IMR-90 (cell line): ENCODE measurements at regions not wholly inside any gene's neighbourhood (a gene's known extent, or its start where the extent isn't known, plus 50 kb on each side); places are given as distances from the start of the nearest gene placed in this dataset.

Experiments used
- CEBPB ChIP-seq: IDR thresholded peaks from 2 replicates; pipeline ENCODE4 v1.6.1; 2012; ENCODE audit warnings: low read depth, low read length, improper control_type of control experiment
- MAFK ChIP-seq: IDR thresholded peaks from 2 replicates; pipeline ENCODE4 v1.6.1; 2012; ENCODE audit warnings: low read depth, low read length, improper control_type of control experiment
- MAZ ChIP-seq: IDR thresholded peaks from 2 replicates; pipeline ENCODE4 v1.6.1; 2012; ENCODE audit warnings: low read depth, mild to moderate bottlenecking, low read length, improper control_type of control experiment, moderate library complexity, borderline replicate concordance
- MXI1 ChIP-seq: IDR thresholded peaks from 2 replicates; pipeline ENCODE4 v1.6.1; 2012; ENCODE audit warnings: low read depth, mild to moderate bottlenecking, low read length, moderate library complexity, borderline replicate concordance
- NFE2L2 ChIP-seq: fragments of 150-350 bp; IDR thresholded peaks from 2 replicates; pipeline ENCODE4 v1.6.1; 2016; ENCODE audit warnings: low read depth, mild to moderate bottlenecking, low read length
- POLR2A ChIP-seq: IDR thresholded peaks from 2 replicates; pipeline ENCODE4 v1.6.1; 2012; ENCODE audit warnings: mild to moderate bottlenecking, low read depth, low read length
- RAD21 ChIP-seq: IDR thresholded peaks from 2 replicates; pipeline ENCODE4 v1.6.1; 2012; ENCODE audit warnings: low read length, improper control_type of control experiment
- RFX5 ChIP-seq: IDR thresholded peaks from 2 replicates; pipeline ENCODE4 v1.8.0; 2012; ENCODE audit warnings: low read depth, mild to moderate bottlenecking, low read length, moderate library complexity
- SMC3 ChIP-seq: fragments of 150-350 bp; IDR thresholded peaks from 2 replicates; pipeline ENCODE4 v1.6.1; 2016; ENCODE audit warnings: low read depth, mild to moderate bottlenecking, antibody characterized with exemption, low read length, moderate library complexity
- TF ChIP-seq, protein P1 (sequence below): conservative IDR thresholded peaks from 2 replicates; pipeline ENCODE4 v1.5.1; 2012; ENCODE audit warnings: mild to moderate bottlenecking, low read depth, low read length, improper control_type of control experiment
- TF ChIP-seq, protein P2 (sequence below): fragments of 150-350 bp; IDR thresholded peaks from 2 replicates; pipeline ENCODE4 v1.6.1; 2017; ENCODE audit warnings: mild to moderate bottlenecking, antibody characterized with exemption, low read length, low read depth
- TF ChIP-seq, protein P3 (sequence below): fragments of 150-350 bp; IDR thresholded peaks from 2 replicates; pipeline ENCODE4 v1.6.1; 2016; ENCODE audit warnings: low read depth, mild to moderate bottlenecking, low read length, moderate library complexity, borderline replicate concordance

DNA sequence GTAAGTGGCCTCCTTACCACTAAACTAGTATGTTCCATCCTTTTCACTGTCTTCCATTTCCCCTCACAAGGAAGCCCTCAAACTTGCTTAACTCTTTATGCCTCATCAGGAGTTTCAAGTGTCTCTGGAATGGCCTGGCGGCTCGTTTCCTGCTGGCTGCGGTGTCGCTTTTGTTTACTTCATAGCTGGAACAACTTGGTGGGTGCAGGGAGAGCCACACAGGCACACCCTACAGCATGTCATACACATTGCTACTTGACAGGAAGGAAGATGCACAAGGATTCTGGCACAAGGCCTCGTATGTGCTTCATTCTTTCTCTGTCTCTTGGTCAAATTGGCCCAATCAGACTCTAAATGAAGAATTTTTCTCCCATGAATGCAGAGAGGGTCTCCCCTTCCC lies 488.3 kb downstream of the FOXO1 start:
- TF ChIP-seq RAD21 (no peak), NFE2L2 (no peak), MXI1 (no peak), POLR2A (no peak), CEBPB (no peak), RFX5 (no peak), SMC3 (no peak), MAZ (no peak), MAFK (no peak)
- TF ChIP-seq, protein P1, sequence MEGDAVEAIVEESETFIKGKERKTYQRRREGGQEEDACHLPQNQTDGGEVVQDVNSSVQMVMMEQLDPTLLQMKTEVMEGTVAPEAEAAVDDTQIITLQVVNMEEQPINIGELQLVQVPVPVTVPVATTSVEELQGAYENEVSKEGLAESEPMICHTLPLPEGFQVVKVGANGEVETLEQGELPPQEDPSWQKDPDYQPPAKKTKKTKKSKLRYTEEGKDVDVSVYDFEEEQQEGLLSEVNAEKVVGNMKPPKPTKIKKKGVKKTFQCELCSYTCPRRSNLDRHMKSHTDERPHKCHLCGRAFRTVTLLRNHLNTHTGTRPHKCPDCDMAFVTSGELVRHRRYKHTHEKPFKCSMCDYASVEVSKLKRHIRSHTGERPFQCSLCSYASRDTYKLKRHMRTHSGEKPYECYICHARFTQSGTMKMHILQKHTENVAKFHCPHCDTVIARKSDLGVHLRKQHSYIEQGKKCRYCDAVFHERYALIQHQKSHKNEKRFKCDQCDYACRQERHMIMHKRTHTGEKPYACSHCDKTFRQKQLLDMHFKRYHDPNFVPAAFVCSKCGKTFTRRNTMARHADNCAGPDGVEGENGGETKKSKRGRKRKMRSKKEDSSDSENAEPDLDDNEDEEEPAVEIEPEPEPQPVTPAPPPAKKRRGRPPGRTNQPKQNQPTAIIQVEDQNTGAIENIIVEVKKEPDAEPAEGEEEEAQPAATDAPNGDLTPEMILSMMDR: no peak
- TF ChIP-seq, protein P2, sequence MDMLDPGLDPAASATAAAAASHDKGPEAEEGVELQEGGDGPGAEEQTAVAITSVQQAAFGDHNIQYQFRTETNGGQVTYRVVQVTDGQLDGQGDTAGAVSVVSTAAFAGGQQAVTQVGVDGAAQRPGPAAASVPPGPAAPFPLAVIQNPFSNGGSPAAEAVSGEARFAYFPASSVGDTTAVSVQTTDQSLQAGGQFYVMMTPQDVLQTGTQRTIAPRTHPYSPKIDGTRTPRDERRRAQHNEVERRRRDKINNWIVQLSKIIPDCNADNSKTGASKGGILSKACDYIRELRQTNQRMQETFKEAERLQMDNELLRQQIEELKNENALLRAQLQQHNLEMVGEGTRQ: no peak
- TF ChIP-seq, protein P3, sequence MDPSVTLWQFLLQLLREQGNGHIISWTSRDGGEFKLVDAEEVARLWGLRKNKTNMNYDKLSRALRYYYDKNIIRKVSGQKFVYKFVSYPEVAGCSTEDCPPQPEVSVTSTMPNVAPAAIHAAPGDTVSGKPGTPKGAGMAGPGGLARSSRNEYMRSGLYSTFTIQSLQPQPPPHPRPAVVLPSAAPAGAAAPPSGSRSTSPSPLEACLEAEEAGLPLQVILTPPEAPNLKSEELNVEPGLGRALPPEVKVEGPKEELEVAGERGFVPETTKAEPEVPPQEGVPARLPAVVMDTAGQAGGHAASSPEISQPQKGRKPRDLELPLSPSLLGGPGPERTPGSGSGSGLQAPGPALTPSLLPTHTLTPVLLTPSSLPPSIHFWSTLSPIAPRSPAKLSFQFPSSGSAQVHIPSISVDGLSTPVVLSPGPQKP: no peak
